ENCODE measurements at regions not wholly inside any gene's neighbourhood (a gene's known extent, or its start where the extent isn't known, plus 50 kb on each side); places are given as distances from the start of the nearest gene placed in this dataset.

- intact Hi-C loops (cut with micrococcal nuclease): no loop called here
- no peaks in the 10 kb centered on the region for H3K4me1 Mint-ChIP-seq (ENCODE audit: low read depth)
- no peak overlapping the region for H3K4me3 Mint-ChIP-seq
- no peaks in the 10 kb centered on the region for H3K36me3 Mint-ChIP-seq (ENCODE audit: low read depth)
- no peak overlapping the region for H3K27ac Mint-ChIP-seq
- DNase-seq (ENCODE audit: low spot score): no peak
- H3K9me3 Mint-ChIP-seq: no peaks in the 10 kb centered on the region
- peaks cover 2% of the 10 kb centered on the region for H3K27me3 Mint-ChIP-seq (ENCODE audit: insufficient read depth)
Measured at GRCh38 chr4:84403656-84404055, 95.4 kb downstream of the NKX6-1 start.

GRCh38 chr4:84401701-84402306 is 97.3 kb downstream of the NKX6-1 start:
- H3K27me3 Mint-ChIP-seq (ENCODE audit: insufficient read depth): peaks cover 2% of the 10 kb centered on the region
- no peak overlapping the region for H3K4me3 Mint-ChIP-seq
- no peak for DNase-seq (ENCODE audit: low spot score)
- no peak overlapping the region for H3K27ac Mint-ChIP-seq
- H3K9me3 Mint-ChIP-seq: no peaks in the 10 kb centered on the region
- H3K36me3 Mint-ChIP-seq (ENCODE audit: low read depth): no peaks in the 10 kb centered on the region
- no peaks in the 10 kb centered on the region for H3K4me1 Mint-ChIP-seq (ENCODE audit: low read depth)
- intact Hi-C loops (cut with micrococcal nuclease): no loop called here

- no peaks in the 10 kb centered on the region for H3K36me3 Mint-ChIP-seq (ENCODE audit: low read depth)
- no peaks in the 10 kb centered on the region for H3K4me1 Mint-ChIP-seq (ENCODE audit: low read depth)
- H3K4me3 Mint-ChIP-seq: no peak overlapping the region
- intact Hi-C loops (cut with micrococcal nuclease): no loop called here
- H3K27ac Mint-ChIP-seq: no peak overlapping the region
- no peak for DNase-seq (ENCODE audit: low spot score)
- no peaks in the 10 kb centered on the region for H3K27me3 Mint-ChIP-seq (ENCODE audit: insufficient read depth)
- H3K9me3 Mint-ChIP-seq: no peaks in the 10 kb centered on the region
Measured at GRCh38 chr4:84394386-84394785, 104.7 kb downstream of the NKX6-1 start.

GRCh38 chr4:84392951-84393590 is 106.0 kb downstream of the NKX6-1 start:
- Mint-ChIP-seq H3K4me1 (ENCODE audit: low read depth) (no peaks in the 10 kb centered on the region), H3K9me3 (no peaks in the 10 kb centered on the region), H3K27me3 (ENCODE audit: insufficient read depth) (no peaks in the 10 kb centered on the region), H3K36me3 (ENCODE audit: low read depth) (no peaks in the 10 kb centered on the region), H3K27ac (no peak overlapping the region), H3K4me3 (no peak overlapping the region)
- no peak for DNase-seq (ENCODE audit: low spot score)
- intact Hi-C loops (cut with micrococcal nuclease): no loop called here

GRCh38 chr4:84389406-84389805 is 109.7 kb downstream of the NKX6-1 start:
- H3K27me3 Mint-ChIP-seq (ENCODE audit: insufficient read depth): no peaks in the 10 kb centered on the region
- no peaks in the 10 kb centered on the region for H3K9me3 Mint-ChIP-seq
- intact Hi-C loops (cut with micrococcal nuclease): no loop called here
- no peaks in the 10 kb centered on the region for H3K4me1 Mint-ChIP-seq (ENCODE audit: low read depth)
- H3K27ac Mint-ChIP-seq: no peak overlapping the region
- no peak overlapping the region for H3K4me3 Mint-ChIP-seq
- H3K36me3 Mint-ChIP-seq (ENCODE audit: low read depth): no peaks in the 10 kb centered on the region
- no peak for DNase-seq (ENCODE audit: low spot score)

- Mint-ChIP-seq H3K4me3 (no peak overlapping the region), H3K4me1 (ENCODE audit: low read depth) (no peaks in the 10 kb centered on the region), H3K27ac (no peak overlapping the region), H3K36me3 (ENCODE audit: low read depth) (no peaks in the 10 kb centered on the region), H3K27me3 (ENCODE audit: insufficient read depth) (no peaks in the 10 kb centered on the region), H3K9me3 (no peaks in the 10 kb centered on the region)
- intact Hi-C loops (cut with micrococcal nuclease): no loop called here
- DNase-seq (ENCODE audit: low spot score): no peak
Measured at GRCh38 chr4:84385203-84385602, 113.9 kb downstream of the NKX6-1 start.

- Mint-ChIP-seq H3K27ac (no peak overlapping the region), H3K36me3 (ENCODE audit: low read depth) (no peaks in the 10 kb centered on the region), H3K4me1 (ENCODE audit: low read depth) (no peaks in the 10 kb centered on the region), H3K4me3 (no peak overlapping the region), H3K9me3 (no peaks in the 10 kb centered on the region), H3K27me3 (ENCODE audit: insufficient read depth) (peaks cover 2% of the 10 kb centered on the region)
- intact Hi-C loops (cut with micrococcal nuclease): no loop called here
- DNase-seq (ENCODE audit: low spot score): no peak
Measured at GRCh38 chr4:84384801-84385200, 114.3 kb downstream of the NKX6-1 start.

GRCh38 chr4:84381759-84382158 is 117.3 kb downstream of the NKX6-1 start:
- no peaks in the 10 kb centered on the region for H3K9me3 Mint-ChIP-seq
- intact Hi-C loops (cut with micrococcal nuclease): no loop called here
- peaks cover 8% of the 10 kb centered on the region for H3K27me3 Mint-ChIP-seq (ENCODE audit: insufficient read depth)
- no peak overlapping the region for H3K4me3 Mint-ChIP-seq
- no peak overlapping the region for H3K27ac Mint-ChIP-seq
- no peaks in the 10 kb centered on the region for H3K36me3 Mint-ChIP-seq (ENCODE audit: low read depth)
- no peaks in the 10 kb centered on the region for H3K4me1 Mint-ChIP-seq (ENCODE audit: low read depth)
- DNase-seq (ENCODE audit: low spot score): no peak

GRCh38 chr4:84379917-84380641 is 119.0 kb downstream of the NKX6-1 start:
- H3K27ac Mint-ChIP-seq: no peak overlapping the region
- H3K4me1 Mint-ChIP-seq (ENCODE audit: low read depth): no peaks in the 10 kb centered on the region
- no peak for DNase-seq (ENCODE audit: low spot score)
- no peaks in the 10 kb centered on the region for H3K9me3 Mint-ChIP-seq
- intact Hi-C loops (cut with micrococcal nuclease): no loop called here
- no peak overlapping the region for H3K4me3 Mint-ChIP-seq
- peaks cover 8% of the 10 kb centered on the region for H3K27me3 Mint-ChIP-seq (ENCODE audit: insufficient read depth)
- no peaks in the 10 kb centered on the region for H3K36me3 Mint-ChIP-seq (ENCODE audit: low read depth)

- H3K4me1 Mint-ChIP-seq (ENCODE audit: low read depth): no peaks in the 10 kb centered on the region
- peaks cover 8% of the 10 kb centered on the region for H3K27me3 Mint-ChIP-seq (ENCODE audit: insufficient read depth)
- no peak for DNase-seq (ENCODE audit: low spot score)
- no peak overlapping the region for H3K27ac Mint-ChIP-seq
- no peak overlapping the region for H3K4me3 Mint-ChIP-seq
- H3K9me3 Mint-ChIP-seq: no peaks in the 10 kb centered on the region
- intact Hi-C loops (cut with micrococcal nuclease): no loop called here
- H3K36me3 Mint-ChIP-seq (ENCODE audit: low read depth): no peaks in the 10 kb centered on the region
Measured at GRCh38 chr4:84378983-84379382, 120.1 kb downstream of the NKX6-1 start.

GRCh38 chr4:84378356-84378755 is 120.7 kb downstream of the NKX6-1 start:
- intact Hi-C loops (cut with micrococcal nuclease): no loop called here
- Mint-ChIP-seq H3K27me3 (ENCODE audit: insufficient read depth) (peaks cover 8% of the 10 kb centered on the region), H3K36me3 (ENCODE audit: low read depth) (no peaks in the 10 kb centered on the region), H3K4me1 (ENCODE audit: low read depth) (no peaks in the 10 kb centered on the region), H3K4me3 (no peak overlapping the region), H3K27ac (no peak overlapping the region), H3K9me3 (no peaks in the 10 kb centered on the region)
- no peak for DNase-seq (ENCODE audit: low spot score)

- no peaks in the 10 kb centered on the region for H3K36me3 Mint-ChIP-seq (ENCODE audit: low read depth)
- H3K27ac Mint-ChIP-seq: no peak overlapping the region
- H3K4me3 Mint-ChIP-seq: no peak overlapping the region
- no peaks in the 10 kb centered on the region for H3K4me1 Mint-ChIP-seq (ENCODE audit: low read depth)
- no peaks in the 10 kb centered on the region for H3K9me3 Mint-ChIP-seq
- intact Hi-C loops (cut with micrococcal nuclease): no loop called here
- no peaks in the 10 kb centered on the region for H3K27me3 Mint-ChIP-seq (ENCODE audit: insufficient read depth)
- DNase-seq (ENCODE audit: low spot score): no peak
Measured at GRCh38 chr4:84366907-84367306, 132.2 kb downstream of the NKX6-1 start.

GRCh38 chr4:84366161-84366560 is 132.9 kb downstream of the NKX6-1 start:
- Mint-ChIP-seq H3K36me3 (ENCODE audit: low read depth) (no peaks in the 10 kb centered on the region), H3K4me3 (no peak overlapping the region), H3K4me1 (ENCODE audit: low read depth) (no peaks in the 10 kb centered on the region), H3K27ac (no peak overlapping the region), H3K27me3 (ENCODE audit: insufficient read depth) (no peaks in the 10 kb centered on the region), H3K9me3 (no peaks in the 10 kb centered on the region)
- intact Hi-C loops (cut with micrococcal nuclease): no loop called here
- no peak for DNase-seq (ENCODE audit: low spot score)

All from activated T-helper 1 cell treated with anti-CD3 and anti-CD28 coated beads, Interleukin-12 subunit alpha, Interleukin-12 subunit beta, Interleukin-2, Interleukin-4 antibody, amounts not matched to agents 30 ng/mL and 10 ng/mL and 1 ng/mL, durations not matched to agents 14 hours and 24 hours and 36 hours (primary cell).